GM18909 (cell line): ENCODE measurements at regions not wholly inside any gene's neighbourhood (a gene's known extent, or its start where the extent isn't known, plus 50 kb on each side); places are given as distances from the start of the nearest gene placed in this dataset.

Experiments used
- ATAC-seq: cut with Tn5 transposase; IDR thresholded peaks from one replicate; pipeline ENCODE4 v1.9.1; 2021; ENCODE audit warnings: mild to moderate bottlenecking; ENCODE audit not compliant: unreplicated experiment, poor library complexity

- no peak for ATAC-seq
These were observed 53.8 kb upstream of the INHBA start for GRCh38 chr7:41756650-41757182.

GRCh38 chr7:41755096-41755495 lies 52.2 kb upstream of the INHBA start:
- ATAC-seq, result no peak

- no peak for ATAC-seq
These were observed 51.2 kb upstream of the INHBA start for GRCh38 chr7:41754046-41754445.
